ENCODE measurements at regions not wholly inside any gene's neighbourhood (a gene's known extent, or its start where the extent isn't known, plus 50 kb on each side); places are given as distances from the start of the nearest gene placed in this dataset.

DNA sequence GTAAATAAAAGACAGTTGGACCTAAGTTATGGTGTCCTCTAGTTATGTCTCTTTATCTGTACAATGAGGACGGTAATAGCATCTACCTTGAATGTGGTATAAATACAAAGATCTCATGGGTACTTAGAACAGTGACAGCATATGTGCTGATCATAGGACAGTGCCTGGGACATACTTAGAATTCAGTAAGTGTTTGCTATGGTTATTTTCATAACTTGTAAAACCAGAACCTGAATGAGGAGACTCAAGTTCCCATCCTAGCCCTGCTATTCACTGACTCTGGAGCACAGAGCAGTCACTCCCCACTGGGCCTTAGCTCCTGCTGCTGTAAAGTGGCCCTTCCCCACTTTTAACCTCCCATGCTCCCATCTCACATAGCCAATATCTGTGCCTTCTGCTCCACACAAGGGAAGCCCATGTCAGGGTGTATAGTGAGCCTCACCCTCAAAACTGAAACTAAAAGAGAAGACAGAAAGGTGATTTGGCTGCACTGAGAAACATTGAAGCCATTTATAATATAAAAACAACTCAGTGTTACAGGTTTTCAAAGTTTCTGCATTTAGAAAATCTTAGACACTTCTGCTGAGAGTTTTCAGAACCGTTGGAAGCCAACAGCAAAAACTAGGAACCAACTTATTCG, 225.4 kb upstream of the UBE2E2 start:
- no peaks in the 10 kb centered on the region for H3K27me3 ChIP-seq (ENCODE audit: control insufficient read depth in 5 of 5, insufficient read depth in 4 of 5, low read length in 5 of 5)
- no peaks in the 10 kb centered on the region for H3K4me1 ChIP-seq (ENCODE audit: control insufficient read depth in 5 of 5, insufficient read depth in 5 of 5, low read length in 5 of 5)
- no peak overlapping the region for H3K9ac ChIP-seq (ENCODE audit: low read length in 5 of 5)
- H3K9me3 ChIP-seq (ENCODE audit: control insufficient read depth in 5 of 5, low read length in 5 of 5) = no peaks in the 10 kb centered on the region
- H3K27ac ChIP-seq (ENCODE audit: low read depth, low read length) = no peak overlapping the region
- H3K4me3 ChIP-seq (ENCODE audit: low read depth in 1 of 5, low read length in 5 of 5) = no peak overlapping the region
- H3K36me3 ChIP-seq (ENCODE audit: control insufficient read depth in 5 of 5, insufficient read depth in 5 of 5, low read length in 5 of 5) = no peaks in the 10 kb centered on the region

DNA sequence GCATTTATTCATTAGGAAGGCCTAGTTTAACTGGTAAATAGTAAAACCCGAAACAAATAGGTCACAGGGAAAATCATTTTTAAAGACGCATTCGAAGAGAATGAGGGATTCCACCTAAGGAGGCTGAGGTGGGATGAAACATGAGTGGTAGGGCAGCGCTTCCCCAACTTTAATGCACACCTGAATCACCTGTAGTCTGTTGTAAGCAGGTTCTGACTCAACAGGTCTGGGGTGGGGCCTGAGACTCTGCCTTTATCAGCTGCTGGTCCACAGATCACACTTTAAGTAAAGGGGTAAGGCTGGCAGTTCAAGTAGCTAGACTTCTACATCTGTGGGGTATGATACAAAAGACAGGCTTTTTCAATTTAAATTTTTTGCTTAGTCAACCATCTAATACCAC, 223.5 kb upstream of the UBE2E2 start:
- no peaks in the 10 kb centered on the region for H3K27me3 ChIP-seq (ENCODE audit: control insufficient read depth in 5 of 5, insufficient read depth in 4 of 5, low read length in 5 of 5)

DNA sequence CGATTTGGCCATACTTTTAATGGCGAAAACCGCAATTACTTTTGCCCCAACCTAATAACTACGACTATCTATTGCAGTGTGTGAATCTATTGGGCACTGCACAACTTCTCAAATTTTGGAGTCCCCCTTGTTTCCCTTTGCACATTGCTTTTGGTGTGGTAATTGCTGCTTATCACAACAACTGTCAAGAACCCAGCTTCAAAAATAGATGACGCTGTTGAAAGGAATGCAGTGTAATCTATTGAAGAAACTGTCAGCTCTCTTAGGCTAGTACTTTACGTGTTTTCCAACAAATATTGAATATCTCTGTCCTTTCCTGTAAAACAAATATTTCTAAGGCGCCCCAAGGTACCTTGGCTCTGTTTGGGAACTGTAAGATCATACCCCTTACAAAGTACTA, 222.8 kb upstream of the UBE2E2 start:
- Histone ChIP-seq H3K27me3 (ENCODE audit: control insufficient read depth in 5 of 5, insufficient read depth in 4 of 5, low read length in 5 of 5) (no peaks in the 10 kb centered on the region), H3K27ac (ENCODE audit: low read depth, low read length) (no peak overlapping the region), H3K4me3 (ENCODE audit: low read depth in 1 of 5, low read length in 5 of 5) (no peak overlapping the region), H3K9ac (ENCODE audit: low read length in 5 of 5) (no peak overlapping the region), H3K4me1 (ENCODE audit: control insufficient read depth in 5 of 5, insufficient read depth in 5 of 5, low read length in 5 of 5) (peaks cover 0 to 4% (median 2%) of the 10 kb centered on the region in 5 donors), H3K36me3 (ENCODE audit: control insufficient read depth in 5 of 5, insufficient read depth in 5 of 5, low read length in 5 of 5) (no peaks in the 10 kb centered on the region), H3K9me3 (ENCODE audit: control insufficient read depth in 5 of 5, low read length in 5 of 5) (peaks cover 0 to 2% (median 1%) of the 10 kb centered on the region in 5 donors)

More for the DNA sequence above, 223.5 kb upstream of the UBE2E2 start:
- Histone ChIP-seq H3K9me3 (ENCODE audit: control insufficient read depth in 5 of 5, low read length in 5 of 5) (no peaks in the 10 kb centered on the region), H3K4me3 (ENCODE audit: low read depth in 1 of 5, low read length in 5 of 5) (no peak overlapping the region), H3K9ac (ENCODE audit: low read length in 5 of 5) (no peak overlapping the region), H3K27ac (ENCODE audit: low read depth, low read length) (no peak overlapping the region), H3K36me3 (ENCODE audit: control insufficient read depth in 5 of 5, insufficient read depth in 5 of 5, low read length in 5 of 5) (no peaks in the 10 kb centered on the region), H3K4me1 (ENCODE audit: control insufficient read depth in 5 of 5, insufficient read depth in 5 of 5, low read length in 5 of 5) (peaks cover 0 to 4% (median 2%) of the 10 kb centered on the region in 5 donors)

- Histone ChIP-seq H3K36me3 (ENCODE audit: control insufficient read depth in 5 of 5, insufficient read depth in 5 of 5, low read length in 5 of 5) (no peaks in the 10 kb centered on the region), H3K4me3 (ENCODE audit: low read depth in 1 of 5, low read length in 5 of 5) (no peak overlapping the region), H3K27me3 (ENCODE audit: control insufficient read depth in 5 of 5, insufficient read depth in 4 of 5, low read length in 5 of 5) (no peaks in the 10 kb centered on the region), H3K27ac (ENCODE audit: low read depth, low read length) (no peak overlapping the region), H3K4me1 (ENCODE audit: control insufficient read depth in 5 of 5, insufficient read depth in 5 of 5, low read length in 5 of 5) (peaks cover 0 to 4% (median 2%) of the 10 kb centered on the region in 5 donors), H3K9ac (ENCODE audit: low read length in 5 of 5) (no peak overlapping the region), H3K9me3 (ENCODE audit: control insufficient read depth in 5 of 5, low read length in 5 of 5) (peaks cover 0 to 10% (median 5%) of the 10 kb centered on the region in 5 donors)
These were observed 222.0 kb upstream of the UBE2E2 start for GRCh38 chr3:22981166-22981565.

GRCh38 chr3:22981861-22982260, 221.3 kb upstream of the UBE2E2 start:
- Histone ChIP-seq H3K4me3 (ENCODE audit: low read depth in 1 of 5, low read length in 5 of 5) (no peak overlapping the region), H3K27me3 (ENCODE audit: control insufficient read depth in 5 of 5, insufficient read depth in 4 of 5, low read length in 5 of 5) (no peaks in the 10 kb centered on the region), H3K27ac (ENCODE audit: low read depth, low read length) (no peak overlapping the region), H3K9ac (ENCODE audit: low read length in 5 of 5) (no peak overlapping the region), H3K4me1 (ENCODE audit: control insufficient read depth in 5 of 5, insufficient read depth in 5 of 5, low read length in 5 of 5) (peaks cover 0 to 4% (median 2%) of the 10 kb centered on the region in 5 donors), H3K36me3 (ENCODE audit: control insufficient read depth in 5 of 5, insufficient read depth in 5 of 5, low read length in 5 of 5) (no peaks in the 10 kb centered on the region), H3K9me3 (ENCODE audit: control insufficient read depth in 5 of 5, low read length in 5 of 5) (peaks cover 0 to 12% (median 5%) of the 10 kb centered on the region in 5 donors)

DNA sequence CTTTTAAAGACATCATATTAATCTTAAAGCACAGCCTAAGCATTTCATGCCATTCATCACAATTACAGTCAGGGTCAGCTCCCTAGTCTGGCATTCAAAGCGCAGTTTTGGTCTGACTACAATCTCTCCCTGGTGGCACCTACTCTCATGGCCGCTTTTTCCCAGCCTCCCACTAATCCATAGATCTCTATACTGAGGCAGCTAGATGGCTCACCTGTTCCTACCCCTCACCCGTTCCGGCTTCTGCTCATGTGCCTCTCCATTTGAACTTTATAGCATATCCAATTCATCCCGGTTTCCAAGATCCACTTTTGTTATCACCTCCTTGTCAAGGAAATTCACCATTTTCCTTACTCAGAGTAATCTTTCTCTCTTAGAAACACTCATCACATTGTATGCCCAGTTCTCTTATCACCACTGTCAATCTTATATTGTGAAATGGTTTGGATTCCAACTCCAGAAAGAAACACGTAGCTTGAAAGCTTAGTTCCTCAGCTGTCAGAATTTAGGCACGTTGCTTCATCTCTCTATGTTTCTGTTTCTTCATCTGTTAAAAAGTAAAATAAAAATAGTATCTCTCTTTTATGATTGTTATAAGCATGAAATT, 220.0 kb upstream of the UBE2E2 start:
- peaks cover 0 to 12% (median 5%) of the 10 kb centered on the region in 5 donors for H3K9me3 ChIP-seq (ENCODE audit: control insufficient read depth in 5 of 5, low read length in 5 of 5)
- peaks cover 0 to 4% (median 2%) of the 10 kb centered on the region in 5 donors for H3K4me1 ChIP-seq (ENCODE audit: control insufficient read depth in 5 of 5, insufficient read depth in 5 of 5, low read length in 5 of 5)
- no peak overlapping the region for H3K9ac ChIP-seq (ENCODE audit: low read length in 5 of 5)
- no peaks in the 10 kb centered on the region for H3K27me3 ChIP-seq (ENCODE audit: control insufficient read depth in 5 of 5, insufficient read depth in 4 of 5, low read length in 5 of 5)
- no peak overlapping the region for H3K4me3 ChIP-seq (ENCODE audit: low read depth in 1 of 5, low read length in 5 of 5)
- H3K27ac ChIP-seq (ENCODE audit: low read depth, low read length) = no peak overlapping the region
- H3K36me3 ChIP-seq (ENCODE audit: control insufficient read depth in 5 of 5, insufficient read depth in 5 of 5, low read length in 5 of 5) = no peaks in the 10 kb centered on the region

- Histone ChIP-seq H3K4me3 (ENCODE audit: low read depth in 1 of 5, low read length in 5 of 5) (no peak overlapping the region), H3K36me3 (ENCODE audit: control insufficient read depth in 5 of 5, insufficient read depth in 5 of 5, low read length in 5 of 5) (no peaks in the 10 kb centered on the region), H3K27ac (ENCODE audit: low read depth, low read length) (no peak overlapping the region), H3K9ac (ENCODE audit: low read length in 5 of 5) (no peak overlapping the region), H3K4me1 (ENCODE audit: control insufficient read depth in 5 of 5, insufficient read depth in 5 of 5, low read length in 5 of 5) (peaks cover 0 to 7% (median 3%) of the 10 kb centered on the region in 5 donors), H3K27me3 (ENCODE audit: control insufficient read depth in 5 of 5, insufficient read depth in 4 of 5, low read length in 5 of 5) (no peaks in the 10 kb centered on the region), H3K9me3 (ENCODE audit: control insufficient read depth in 5 of 5, low read length in 5 of 5) (peaks cover 0 to 13% (median 10%) of the 10 kb centered on the region in 5 donors)
These were observed 216.2 kb upstream of the UBE2E2 start for GRCh38 chr3:22986958-22987357.

GRCh38 chr3:22988566-22988965, 214.6 kb upstream of the UBE2E2 start:
- no peak overlapping the region for H3K27ac ChIP-seq (ENCODE audit: low read depth, low read length)
- H3K27me3 ChIP-seq (ENCODE audit: control insufficient read depth in 5 of 5, insufficient read depth in 4 of 5, low read length in 5 of 5) = no peaks in the 10 kb centered on the region
- no peaks in the 10 kb centered on the region for H3K36me3 ChIP-seq (ENCODE audit: control insufficient read depth in 5 of 5, insufficient read depth in 5 of 5, low read length in 5 of 5)
- no peak overlapping the region for H3K4me3 ChIP-seq (ENCODE audit: low read depth in 1 of 5, low read length in 5 of 5)
- peaks cover 0 to 13% (median 10%) of the 10 kb centered on the region in 5 donors for H3K9me3 ChIP-seq (ENCODE audit: control insufficient read depth in 5 of 5, low read length in 5 of 5)
- H3K9ac ChIP-seq (ENCODE audit: low read length in 5 of 5) = no peak overlapping the region
- peaks cover 0 to 9% (median 0%) of the 10 kb centered on the region in 5 donors for H3K4me1 ChIP-seq (ENCODE audit: control insufficient read depth in 5 of 5, insufficient read depth in 5 of 5, low read length in 5 of 5)

GRCh38 chr3:22989716-22990115, 213.4 kb upstream of the UBE2E2 start:
- Histone ChIP-seq H3K9ac (ENCODE audit: low read length in 5 of 5) (no peak overlapping the region), H3K4me1 (ENCODE audit: control insufficient read depth in 5 of 5, insufficient read depth in 5 of 5, low read length in 5 of 5) (peaks cover 0 to 9% (median 0%) of the 10 kb centered on the region in 5 donors), H3K27me3 (ENCODE audit: control insufficient read depth in 5 of 5, insufficient read depth in 4 of 5, low read length in 5 of 5) (no peaks in the 10 kb centered on the region), H3K36me3 (ENCODE audit: control insufficient read depth in 5 of 5, insufficient read depth in 5 of 5, low read length in 5 of 5) (no peaks in the 10 kb centered on the region), H3K9me3 (ENCODE audit: control insufficient read depth in 5 of 5, low read length in 5 of 5) (peaks cover 0 to 13% (median 10%) of the 10 kb centered on the region in 5 donors), H3K4me3 (ENCODE audit: low read depth in 1 of 5, low read length in 5 of 5) (no peak overlapping the region), H3K27ac (ENCODE audit: low read depth, low read length) (no peak overlapping the region)
